B cell (primary cell): ENCODE measurements at regions not wholly inside any gene's neighbourhood (a gene's known extent, or its start where the extent isn't known, plus 50 kb on each side); places are given as distances from the start of the nearest gene placed in this dataset.

Source experiments
- CTCF ChIP-seq: fragments of 200-600 bp; IDR thresholded peaks from one replicate; pipeline ENCODE4 v1.8.0; 2022; ENCODE audit warnings: antibody characterized with exemption, mild to moderate bottlenecking
- EZH2 ChIP-seq: IDR thresholded peaks from 2 replicates; pipeline ENCODE4 v1.6.1; 2012; ENCODE audit warnings: borderline replicate concordance, low read depth, mild to moderate bottlenecking, moderate library complexity, low read length; ENCODE audit not compliant: insufficient read depth, poor library complexity, severe bottlenecking

GRCh38 chr3:152635389-152635788, 199.5 kb upstream of the P2RY1 start:
- TF ChIP-seq CTCF (no peak), EZH2 (no peak)
